ENCODE measurements at regions not wholly inside any gene's neighbourhood (a gene's known extent, or its start where the extent isn't known, plus 50 kb on each side); places are given as distances from the start of the nearest gene placed in this dataset.

- TF ChIP-seq ZC3H4 (CRISPR knock-in tag; IDR thresholded peaks at IDR 0.05; ENCODE audit: borderline replicate concordance) = no peak
- TF ChIP-seq MXD4 (CRISPR knock-in tag; IDR thresholded peaks at IDR 0.05) = no peak
- no peak for TF ChIP-seq EP300 (IDR thresholded peaks at IDR 0.05; ENCODE audit: low read depth in 2 of 2, low read length in 2 of 2)
- no peak for TF ChIP-seq EP300 (CRISPR knock-in tag; IDR thresholded peaks at IDR 0.05; ENCODE audit: borderline replicate concordance)
- TF ChIP-seq ZNF883 (CRISPR knock-in tag; IDR thresholded peaks at IDR 0.05; ENCODE audit: not compliant biosample characterization) = no peak
- no peak for TF ChIP-seq TOPORS (CRISPR knock-in tag; IDR thresholded peaks at IDR 0.05)
- no peak for TF ChIP-seq CTCF (CRISPR knock-in tag; IDR thresholded peaks at IDR 0.05)
- TF ChIP-seq RNF219 (CRISPR knock-in tag; IDR thresholded peaks at IDR 0.05) = no peak
- no peak for TF ChIP-seq CAMTA2 (CRISPR knock-in tag; IDR thresholded peaks at IDR 0.05; ENCODE audit: borderline replicate concordance)
- no peak for TF ChIP-seq ZBTB34 (CRISPR knock-in tag; IDR thresholded peaks at IDR 0.05)
- no peak for TF ChIP-seq SMAD1 (CRISPR knock-in tag; IDR thresholded peaks at IDR 0.05; ENCODE audit: borderline replicate concordance, low read depth)
- no peak for TF ChIP-seq NRL (CRISPR knock-in tag; IDR thresholded peaks at IDR 0.05; ENCODE audit: borderline replicate concordance)
- no peak for TF ChIP-seq IRF2 (CRISPR knock-in tag; IDR thresholded peaks at IDR 0.05)
- TF ChIP-seq ZNF703 (CRISPR knock-in tag; IDR thresholded peaks at IDR 0.05; ENCODE audit: borderline replicate concordance) = no peak
Measured at GRCh38 chr9:115413304-115413703, 295.3 kb upstream of the TNC start.
